GM12892 (cell line): ENCODE measurements at regions not wholly inside any gene's neighbourhood (a gene's known extent, or its start where the extent isn't known, plus 50 kb on each side); places are given as distances from the start of the nearest gene placed in this dataset.

ENCODE experiments used
- POLR2A ChIP-seq: IDR thresholded peaks from 2 replicates; pipeline ENCODE4 v1.6.1; 2011; ENCODE audit warnings: low read depth, low read length, control low read depth
- TAF1 ChIP-seq: IDR thresholded peaks from 2 replicates; pipeline ENCODE4 v1.6.1; 2011; ENCODE audit warnings: low read depth, mild to moderate bottlenecking, control low read depth, low read length, borderline replicate concordance

DNA sequence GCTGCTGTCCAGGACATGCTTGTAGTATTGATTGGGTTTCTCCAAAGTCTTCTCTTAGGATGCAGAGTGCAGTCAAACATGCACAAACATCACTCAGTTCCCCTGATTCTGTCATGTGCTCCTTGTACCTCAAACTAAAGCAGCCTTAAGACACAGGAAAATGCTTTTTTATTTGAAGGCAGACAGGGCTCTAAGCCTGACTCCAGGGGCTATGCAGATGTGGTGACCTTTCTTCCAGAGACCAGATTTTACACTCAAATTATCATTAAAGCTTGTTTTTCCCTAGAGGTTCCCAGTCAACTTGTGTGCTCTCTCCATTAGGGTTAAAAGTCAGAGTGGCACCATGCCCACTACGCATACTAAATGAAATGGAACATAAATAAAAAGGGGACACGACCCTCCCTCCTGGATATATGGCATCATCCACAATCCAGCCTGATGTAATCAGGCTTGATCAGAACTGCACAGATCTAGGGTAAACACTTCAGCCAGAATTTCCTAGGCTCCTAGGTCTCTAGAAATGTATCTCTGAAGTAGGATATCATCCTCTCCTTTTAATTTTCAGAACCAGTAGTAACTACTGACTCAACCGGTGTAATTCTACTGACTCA, 771.1 kb downstream of the NR2F1-AS1 start:
- TF ChIP-seq TAF1 (no peak), POLR2A (no peak)
